Stimulated activated CD8-positive, alpha-beta memory T cell treated with anti-CD3 and anti-CD28 coated beads, Interleukin-12 subunit alpha, Interleukin-12 subunit beta, amount 100 ng/mL, for 24 hours (primary cell): ENCODE measurements at regions not wholly inside any gene's neighbourhood (a gene's known extent, or its start where the extent isn't known, plus 50 kb on each side); places are given as distances from the start of the nearest gene placed in this dataset.

Experiments
- DNase-seq: peaks from one replicate; pipeline ENCODE4 v3.0.0-alpha.2; 2020; ENCODE audit errors: extremely low read depth

DNA sequence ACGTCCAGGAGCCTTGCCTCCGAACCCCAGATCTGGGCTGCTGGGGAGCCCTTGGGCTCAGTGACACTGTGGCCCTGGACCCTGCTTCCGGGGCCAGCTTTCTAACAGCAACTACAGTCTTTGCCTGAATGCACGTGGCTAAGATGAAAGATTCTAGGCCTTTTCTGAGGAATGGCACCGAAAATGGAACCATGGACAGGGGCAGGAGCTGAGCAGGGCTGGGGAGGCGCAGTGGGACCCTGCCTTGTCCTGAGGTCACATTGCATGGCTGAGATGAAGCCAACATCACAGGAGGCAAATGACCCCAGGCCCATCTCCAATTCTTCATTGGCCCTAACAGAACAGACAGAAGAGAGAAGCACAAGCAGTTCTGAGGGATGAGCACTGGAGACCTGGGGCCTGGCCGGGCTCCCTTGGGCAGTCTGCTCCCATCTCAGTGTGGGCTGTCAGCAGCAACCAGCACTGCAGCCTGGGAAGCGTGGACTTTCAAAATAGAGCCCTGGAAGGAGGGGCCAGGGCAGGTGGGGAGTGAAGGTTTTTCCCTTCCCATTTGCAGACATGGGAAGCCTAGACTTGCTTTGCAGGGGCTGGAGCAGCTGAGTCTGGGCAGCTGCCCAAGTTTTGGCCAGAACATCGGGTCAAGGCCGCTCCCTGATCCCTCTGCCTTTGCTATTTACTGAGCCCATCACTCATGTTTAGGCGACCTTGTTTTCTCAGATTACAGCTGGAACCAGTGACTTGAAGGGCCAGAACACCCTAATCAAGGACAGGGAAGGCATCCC, 114.4 kb upstream of the TCERG1L start:
- DNase-seq = no peak

DNA sequence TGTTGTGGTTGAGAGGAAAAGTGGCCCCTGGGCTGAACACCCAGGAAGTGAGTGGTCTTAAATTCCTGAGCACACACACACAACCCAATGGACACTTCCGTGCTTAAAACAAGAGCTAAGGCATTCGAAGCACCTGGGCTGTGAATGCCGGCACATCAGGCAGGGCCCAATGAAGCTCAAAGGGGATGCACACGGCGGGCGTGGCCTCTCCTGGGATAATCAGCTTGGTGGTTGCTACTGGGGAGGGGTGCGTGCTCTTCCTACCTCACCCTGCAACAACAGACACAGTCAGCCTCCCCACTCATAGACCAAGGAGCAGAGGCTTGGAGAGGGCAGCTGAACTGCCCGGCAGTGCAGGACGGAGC, 115.0 kb upstream of the TCERG1L start:
- no peak for DNase-seq

GRCh38 chr10:131427281-131427680, 115.8 kb upstream of the TCERG1L start:
- DNase-seq = no peak

- DNase-seq = no peak
Measured at GRCh38 chr10:131427901-131428300, 116.4 kb upstream of the TCERG1L start.

- no peak for DNase-seq
Measured at GRCh38 chr10:131429141-131429540, 117.6 kb upstream of the TCERG1L start.

- no peak for DNase-seq
Measured at GRCh38 chr10:131429942-131430341, 118.4 kb upstream of the TCERG1L start.

GRCh38 chr10:131430716-131431412, 119.3 kb upstream of the TCERG1L start:
- DNase-seq = no peak

DNA sequence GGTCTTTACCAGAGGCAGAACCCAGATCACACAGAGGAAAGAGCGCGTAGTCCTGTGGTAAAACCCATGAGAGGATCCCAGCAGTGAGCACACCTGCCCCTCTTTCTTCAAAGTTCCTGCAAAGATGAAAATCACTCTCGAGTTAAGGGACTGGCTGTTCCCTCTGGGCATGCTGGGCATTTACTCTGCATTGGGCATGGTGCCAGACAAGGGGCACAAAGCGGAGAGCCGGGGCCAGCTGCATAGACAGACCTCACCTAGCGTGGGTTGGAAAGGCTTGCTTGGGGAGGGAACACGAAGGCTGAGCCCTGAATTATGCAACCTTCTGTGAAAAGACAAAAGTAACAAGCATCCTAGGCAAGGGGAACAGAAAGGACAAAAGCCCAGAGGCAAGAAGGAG, 120.0 kb upstream of the TCERG1L start:
- no peak for DNase-seq

DNA sequence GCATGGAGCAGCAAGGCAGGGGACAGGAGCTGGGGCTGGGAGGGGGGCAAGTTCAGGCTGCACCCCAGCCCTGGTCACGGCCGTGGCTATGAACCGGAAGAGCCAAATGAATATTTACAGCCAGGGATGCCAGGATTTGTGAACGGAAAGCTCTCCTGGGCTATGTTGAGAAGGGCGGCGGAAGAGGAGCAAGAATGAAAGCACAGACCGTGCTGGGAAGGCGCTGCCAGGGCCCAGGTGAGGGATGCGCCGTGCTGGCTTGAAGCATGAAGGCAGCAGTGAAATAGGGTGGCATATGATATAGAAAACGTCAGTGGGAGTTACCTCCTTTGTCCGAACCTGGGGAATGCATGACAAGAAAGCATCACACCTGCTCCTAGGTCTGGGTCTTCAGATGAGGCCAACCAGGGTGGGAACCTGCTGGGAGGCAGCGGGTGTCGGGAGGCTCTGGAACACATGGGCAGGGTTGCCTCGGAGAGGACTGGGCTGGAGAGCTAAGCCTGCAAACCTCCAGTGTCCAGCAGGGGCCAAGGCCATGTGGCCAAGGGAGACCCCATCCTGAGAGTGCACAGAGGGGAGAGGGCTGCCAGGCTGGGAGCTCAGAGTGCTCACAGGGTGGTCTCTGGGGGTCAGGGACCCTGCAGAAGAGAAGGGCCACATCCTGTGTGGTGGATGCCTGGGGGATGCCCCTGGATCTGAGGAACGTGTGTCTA, 120.6 kb upstream of the TCERG1L start:
- DNase-seq = no peak

DNA sequence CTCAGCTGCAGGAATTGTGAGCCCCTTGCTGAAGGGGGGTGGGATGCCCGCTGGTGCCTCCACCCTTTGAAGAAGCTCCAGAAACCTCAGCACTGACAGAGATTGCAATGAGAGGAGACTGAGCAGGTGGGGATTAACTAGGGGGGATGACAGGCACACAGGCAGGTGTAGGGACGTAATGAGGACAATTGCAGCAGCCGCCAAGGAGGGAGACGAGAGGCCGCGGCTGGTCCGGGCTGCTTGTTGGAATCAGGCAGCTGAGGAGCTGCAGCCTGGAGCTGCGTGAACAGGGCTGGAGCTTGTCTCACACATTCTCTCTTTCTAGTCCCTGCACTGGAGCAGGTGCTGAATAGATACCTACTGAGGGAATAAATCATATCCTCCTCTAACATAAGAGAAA, 122.0 kb upstream of the TCERG1L start:
- DNase-seq = no peak

DNA sequence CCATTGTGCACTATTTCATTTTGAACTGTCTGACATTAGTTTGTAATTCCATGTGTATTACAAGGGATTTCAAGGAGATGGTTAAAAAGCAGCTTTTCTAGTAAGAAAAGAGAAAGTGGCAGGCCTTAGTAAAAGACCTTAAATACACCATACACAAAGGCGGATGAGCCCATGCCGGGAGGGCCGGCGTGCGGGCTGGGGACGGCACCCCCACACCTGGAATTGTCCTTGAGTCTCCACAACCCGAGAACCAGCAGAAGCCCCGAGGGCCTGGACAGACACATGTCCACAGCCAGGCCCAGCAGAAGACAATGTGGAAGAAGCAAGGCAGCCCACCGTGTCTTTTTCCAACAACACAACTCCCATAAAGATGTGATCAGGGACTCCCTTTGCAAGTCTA, 123.7 kb upstream of the TCERG1L start:
- DNase-seq = no peak

- DNase-seq = no peak
Measured at GRCh38 chr10:131435760-131436457, 124.4 kb upstream of the TCERG1L start.

DNA sequence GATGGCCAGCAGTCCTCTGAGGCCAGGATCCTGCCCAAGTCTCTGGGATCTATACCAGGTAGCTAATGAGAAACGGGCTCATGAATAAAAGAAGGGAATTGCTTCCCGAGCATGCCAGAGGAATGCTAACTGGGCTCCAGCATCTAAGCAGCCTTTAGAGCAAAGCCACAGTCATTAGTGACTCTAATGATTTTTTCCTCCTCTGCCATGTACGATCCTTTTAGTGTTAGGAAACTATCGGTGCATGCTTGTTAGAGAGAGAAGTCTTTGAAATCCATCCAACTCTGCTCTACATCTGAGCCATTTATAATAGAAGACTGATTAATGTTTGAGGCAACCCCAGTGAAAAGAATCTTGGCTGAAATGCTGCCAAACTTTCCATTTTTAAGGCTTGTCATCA, 124.9 kb upstream of the TCERG1L start:
- DNase-seq = no peak

GRCh38 chr10:131437556-131438475, 126.3 kb upstream of the TCERG1L start:
- no peak for DNase-seq

- DNase-seq = no peak
Measured at GRCh38 chr10:131438665-131439064, 127.1 kb upstream of the TCERG1L start.

DNA sequence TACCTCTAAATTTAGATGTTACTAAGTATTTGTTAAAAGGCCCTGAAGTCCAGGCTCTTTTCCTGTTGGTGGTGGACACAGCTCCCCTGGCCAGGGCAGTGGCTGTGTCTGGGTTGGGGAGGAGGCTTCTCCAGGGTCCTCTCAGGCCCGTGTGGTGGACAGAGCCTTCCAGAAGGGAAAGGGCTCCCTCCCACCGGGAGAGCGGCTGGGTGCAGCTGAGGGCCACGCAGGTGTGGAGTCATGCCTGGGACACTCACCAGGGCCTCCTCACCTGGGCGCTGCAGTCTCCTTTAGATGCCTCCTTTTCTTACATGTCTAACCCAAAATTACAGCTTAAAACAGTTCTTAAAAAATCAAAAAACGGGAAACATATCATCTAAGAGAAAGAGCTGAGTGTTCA, 128.2 kb upstream of the TCERG1L start:
- DNase-seq = no peak

DNA sequence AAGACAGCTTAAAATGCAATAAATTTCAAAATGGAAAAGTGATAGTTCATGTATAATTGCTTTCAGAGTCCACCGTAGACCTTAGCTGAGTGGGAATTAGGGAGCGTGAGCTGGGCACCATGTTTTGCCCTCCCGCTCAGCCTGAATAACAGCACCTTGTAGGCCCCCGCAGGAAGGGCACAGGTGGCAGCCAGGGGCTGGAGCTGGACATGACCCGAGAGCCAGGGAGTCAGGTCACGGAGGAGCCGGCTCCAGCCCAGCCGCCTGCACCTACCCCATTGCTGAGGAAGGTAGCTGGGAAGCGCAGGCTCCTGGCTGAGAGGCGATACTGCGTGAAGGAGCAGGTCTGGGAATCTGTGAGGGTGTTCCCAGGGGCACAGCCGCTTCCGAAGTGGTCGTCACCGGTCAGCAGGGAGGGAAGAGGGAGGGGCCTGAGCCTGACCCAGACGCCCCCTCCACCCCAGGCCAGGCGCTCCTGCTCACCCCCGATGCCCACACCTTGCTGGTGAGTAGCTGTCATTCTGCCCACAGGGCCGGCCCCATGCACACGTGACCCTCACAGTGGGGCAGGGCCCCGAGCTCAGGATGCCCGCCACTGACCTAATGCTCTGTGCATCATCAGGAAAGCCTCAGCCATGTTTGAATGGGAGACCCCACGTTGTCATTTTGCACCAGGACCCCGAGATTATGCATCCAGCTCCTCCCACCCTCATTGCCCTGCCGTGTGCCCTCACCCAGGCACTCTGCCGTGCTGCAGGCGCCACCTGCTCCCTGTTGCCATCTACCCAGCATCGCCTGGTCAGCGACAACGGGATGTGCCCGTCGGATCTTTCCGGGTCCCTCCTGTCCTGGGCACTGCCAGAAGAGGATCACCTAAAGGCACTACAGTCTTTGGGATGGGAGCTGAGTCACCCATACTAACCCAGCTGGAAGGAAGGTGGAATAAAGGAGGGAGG, 129.2 kb upstream of the TCERG1L start:
- DNase-seq = no peak

GRCh38 chr10:131442271-131442670, 130.8 kb upstream of the TCERG1L start:
- no peak for DNase-seq

DNA sequence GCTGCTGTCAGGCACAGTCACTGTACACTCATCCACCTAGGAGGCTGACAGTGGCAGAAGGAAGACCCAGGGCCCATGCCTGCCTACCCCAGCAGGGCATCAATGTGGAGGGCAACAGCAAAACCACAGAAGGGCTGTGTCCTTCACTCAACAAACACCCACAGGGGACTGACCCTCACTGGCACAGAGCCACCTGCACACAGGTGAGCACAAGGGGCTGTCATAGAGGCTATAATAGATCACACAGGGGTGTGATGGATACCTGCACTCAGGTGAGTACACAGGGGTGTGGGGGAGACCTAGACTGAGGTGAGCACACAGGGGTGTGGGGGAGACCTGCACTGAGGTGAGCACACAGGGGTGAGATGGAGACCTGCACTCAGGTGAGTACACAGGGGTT, 132.8 kb upstream of the TCERG1L start:
- no peak for DNase-seq

GRCh38 chr10:131444862-131445461, 133.4 kb upstream of the TCERG1L start:
- no peak for DNase-seq
